CD4-positive, alpha-beta T cell treated with Interleukin-15 for 1 hour (primary cell): ENCODE measurements at regions not wholly inside any gene's neighbourhood (a gene's known extent, or its start where the extent isn't known, plus 50 kb on each side); places are given as distances from the start of the nearest gene placed in this dataset.
A peak's percentile ranks its signal among the peaks of the same experiment; 100 is the strongest.

Source experiments
- DNase-seq: peaks from one replicate; pipeline ENCODE4 v3.0.0-alpha.2; 2020

- DNase-seq = no peak
These were observed 234.9 kb upstream of the STARD13 start for GRCh38 chr13:33520468-33520839.

- DNase-seq = no peak
These were observed 238.5 kb upstream of the STARD13 start for GRCh38 chr13:33524086-33524485.

GRCh38 chr13:33525763-33526162 is 240.2 kb upstream of the STARD13 start:
- DNase-seq = no peak

- DNase-seq = no peak
These were observed 241.2 kb upstream of the STARD13 start for GRCh38 chr13:33526718-33527117.

- DNase-seq = no peak
These were observed 243.3 kb upstream of the STARD13 start for GRCh38 chr13:33528896-33529295.

- no peak for DNase-seq
These were observed 245.9 kb upstream of the STARD13 start for GRCh38 chr13:33531484-33531883.

- no peak for DNase-seq
These were observed 249.5 kb upstream of the STARD13 start for GRCh38 chr13:33535061-33535460.

- no peak for DNase-seq
These were observed 251.0 kb upstream of the STARD13 start for GRCh38 chr13:33536601-33537000.

- DNase-seq = no peak
These were observed 251.5 kb upstream of the STARD13 start for GRCh38 chr13:33537026-33537425.

- no peak for DNase-seq
These were observed 252.1 kb upstream of the STARD13 start for GRCh38 chr13:33537676-33538075.

GRCh38 chr13:33541456-33541855 is 255.9 kb upstream of the STARD13 start:
- no peak for DNase-seq

GRCh38 chr13:33541962-33542308 is 256.4 kb upstream of the STARD13 start:
- no peak for DNase-seq

GRCh38 chr13:33542309-33543088 is 256.9 kb upstream of the STARD13 start:
- peak; percentile 99 for DNase-seq

GRCh38 chr13:33543089-33543459 is 257.5 kb upstream of the STARD13 start:
- DNase-seq = no peak

- DNase-seq = no peak
These were observed 258.2 kb upstream of the STARD13 start for GRCh38 chr13:33543631-33544265.

- DNase-seq = no peak
These were observed 258.8 kb upstream of the STARD13 start for GRCh38 chr13:33544308-33544707.

- DNase-seq = no peak
These were observed 259.9 kb upstream of the STARD13 start for GRCh38 chr13:33545492-33545891.

GRCh38 chr13:33547035-33547434 is 261.5 kb upstream of the STARD13 start:
- DNase-seq = no peak

GRCh38 chr13:33548069-33548468 is 262.5 kb upstream of the STARD13 start:
- DNase-seq = no peak

- DNase-seq = no peak
These were observed 264.7 kb upstream of the STARD13 start for GRCh38 chr13:33550276-33550675.

- no peak for DNase-seq
These were observed 265.3 kb upstream of the STARD13 start for GRCh38 chr13:33550885-33551284.

- no peak for DNase-seq
These were observed 262.8 kb upstream of the RFC3 start for GRCh38 chr13:33554919-33555791.

- no peak for DNase-seq
These were observed 261.1 kb upstream of the RFC3 start for GRCh38 chr13:33556828-33557227.

- DNase-seq = no peak
These were observed 257.2 kb upstream of the RFC3 start for GRCh38 chr13:33560726-33561125.
